OCI-LY7 (cell line): ENCODE measurements at regions not wholly inside any gene's neighbourhood (a gene's known extent, or its start where the extent isn't known, plus 50 kb on each side); places are given as distances from the start of the nearest gene placed in this dataset.

Experiments used
- BruUV-seq: library from RNA; stranded (reverse); fragments of 400-500 nt; replicated peaks from 2 replicates; lab custom pipeline; 2021; lab: Mats Ljungman, UMichigan
- CTCF ChIA-PET: fragments of 300-600 bp; sonication (Branson Sonifier 250); formaldehyde crosslinking; loops from one replicate; lab custom pipeline; 2022; ENCODE audit warnings: antibody characterized with exemption; ENCODE audit not compliant: unreplicated experiment; lab: Charles Lee
- POLR2A ChIA-PET: fragments of 300-600 bp; sonication (Branson Sonifier 250); formaldehyde crosslinking; loops from one replicate; lab custom pipeline; 2022; ENCODE audit warnings: antibody characterized with exemption; lab: Charles Lee
- DNase-seq: peaks from one replicate; pipeline ENCODE4 v3.0.0-alpha.2; 2015; ENCODE audit warnings: low spot score
- H2AFZ ChIP-seq: fragments of 200-600 bp; sonication (generic), shearing (Covaris generic); 2 replicates; pipeline ENCODE4 v1.6.1; 2014; ENCODE audit warnings: mild to moderate bottlenecking, antibody characterized with exemption, low read length, moderate library complexity
- H3K27ac ChIP-seq: fragments of 200-600 bp; sonication (generic); 2 replicates; pipeline ENCODE4 v1.5.1; 2014; ENCODE audit warnings: mixed run types, low read depth, mild to moderate bottlenecking, moderate library complexity, low read length, inconsistent platforms; ENCODE audit not compliant: poor library complexity, severe bottlenecking
- H3K36me3 ChIP-seq: fragments of 200-600 bp; sonication (generic); 2 replicates; pipeline ENCODE4 v1.6.1; 2014; ENCODE audit warnings: mild to moderate bottlenecking, antibody characterized with exemption, low read length, moderate library complexity, mixed read lengths; ENCODE audit not compliant: insufficient read depth
- H3K4me1 ChIP-seq: fragments of 200-600 bp; sonication (generic); 2 replicates; pipeline ENCODE4 v1.5.1; 2014; ENCODE audit warnings: mild to moderate bottlenecking, low read length; ENCODE audit not compliant: insufficient read depth, poor library complexity, severe bottlenecking
- H3K4me2 ChIP-seq: fragments of 200-600 bp; sonication (generic); 2 replicates; pipeline ENCODE4 v1.6.1; 2014; ENCODE audit warnings: mild to moderate bottlenecking, low read length
- H3K4me3 ChIP-seq: fragments of 200-600 bp; sonication (generic); 2 replicates; pipeline ENCODE4 v1.5.1; 2014; ENCODE audit warnings: mild to moderate bottlenecking, low read depth, low read length; ENCODE audit not compliant: poor library complexity, severe bottlenecking
- H3K79me2 ChIP-seq: fragments of 200-600 bp; sonication (generic); 2 replicates; pipeline ENCODE4 v1.6.1; 2016; ENCODE audit warnings: low read depth, mild to moderate bottlenecking, low read length, moderate library complexity, mixed read lengths; ENCODE audit not compliant: insufficient read depth
- H3K9me2 ChIP-seq: fragments of 200-600 bp; sonication (generic); 2 replicates; pipeline ENCODE4 v1.6.1; 2016; ENCODE audit warnings: mild to moderate bottlenecking, low read length, mixed read lengths; ENCODE audit not compliant: insufficient read depth
- H3K9me3 ChIP-seq: fragments of 200-600 bp; sonication (generic); 2 replicates; pipeline ENCODE4 v1.6.1; 2014; ENCODE audit warnings: mild to moderate bottlenecking, mixed run types, low read length, mixed read lengths
- H4K20me1 ChIP-seq: fragments of 200-600 bp; sonication (generic); 2 replicates; pipeline ENCODE4 v1.6.1; 2014; ENCODE audit warnings: mild to moderate bottlenecking, antibody characterized with exemption, low read length, moderate library complexity, mixed read lengths; ENCODE audit not compliant: insufficient read depth
- CTCF ChIP-seq: fragments of 200-600 bp; sonication (generic); conservative IDR thresholded peaks from 2 replicates; pipeline ENCODE4 v1.5.1; 2014; ENCODE audit warnings: mild to moderate bottlenecking, antibody characterized with exemption, low read length, moderate library complexity, mixed read lengths
- EZH2phosphoT487 ChIP-seq: fragments of 200-600 bp; sonication (generic); IDR thresholded peaks from 2 replicates; pipeline ENCODE4 v1.6.1; 2018; ENCODE audit warnings: low read depth, borderline replicate concordance, mild to moderate bottlenecking, mixed run types, antibody characterized with exemption, low read length, moderate library complexity, mixed read lengths
- intact Hi-C: fragments of 100-400 bp; cut with micrococcal nuclease; formaldehyde crosslinking; loops from one replicate; pipeline ENCODE4 v1.10.0; 2022; ENCODE audit not compliant: unreplicated experiment

- no peaks in the 10 kb centered on the region for H4K20me1 ChIP-seq
- no peak overlapping the region for H2AFZ ChIP-seq
- H3K36me3 ChIP-seq, result no peaks in the 10 kb centered on the region
- no peaks in the 10 kb centered on the region for H3K9me2 ChIP-seq
- H3K4me3 ChIP-seq, result no peak overlapping the region
- BruUV-seq, result no TSS peak
- no peaks in the 10 kb centered on the region for H3K4me1 ChIP-seq
- intact Hi-C loops, result no loop called here
- no peak for TF ChIP-seq CTCF
- POLR2A ChIA-PET, result interaction anchor here (0.5 to 1.3 kb wide), 3 partner anchors 18 to 103 kb away, joined by 3 to 5 read pairs (median 3); no protein-coding TSS in a partner anchor
- H3K79me2 ChIP-seq, result no peaks in the 10 kb centered on the region
- H3K4me2 ChIP-seq, result no peak overlapping the region
- H3K27ac ChIP-seq, result no peak overlapping the region
- no peaks in the 10 kb centered on the region for H3K9me3 ChIP-seq
- CTCF ChIA-PET, result no interaction called here
- DNase-seq, result no peak
These were observed 468.0 kb upstream of the FZD8 start for GRCh38 chr10:36110097-36110496.

- TF ChIP-seq CTCF (no peak), EZH2phosphoT487 (no peak)
- BruUV-seq, result no TSS peak
- Histone ChIP-seq H3K9me2 (no peaks in the 10 kb centered on the region), H3K4me2 (no peak overlapping the region), H3K4me1 (no peaks in the 10 kb centered on the region), H3K9me3 (no peaks in the 10 kb centered on the region), H3K79me2 (no peaks in the 10 kb centered on the region), H3K4me3 (no peak overlapping the region), H3K27ac (no peak overlapping the region), H2AFZ (no peak overlapping the region), H3K36me3 (no peaks in the 10 kb centered on the region), H4K20me1 (no peaks in the 10 kb centered on the region)
- ChIA-PET CTCF (no interaction called here), POLR2A (no interaction called here)
- intact Hi-C loops, result no loop called here
- no peak for DNase-seq
These were observed 467.4 kb upstream of the FZD8 start for GRCh38 chr10:36109399-36110023.

GRCh38 chr10:36097696-36098095 lies 455.6 kb upstream of the FZD8 start:
- no peak overlapping the region for H3K27ac ChIP-seq
- intact Hi-C loops, result no loop called here
- H2AFZ ChIP-seq, result no peak overlapping the region
- no peak for TF ChIP-seq EZH2phosphoT487
- TF ChIP-seq CTCF, result no peak
- ChIA-PET POLR2A (interaction anchor here (0.7 kb wide), 1 partner anchor 1674 kb away, joined by 3 read pairs; no protein-coding TSS in a partner anchor), CTCF (no interaction called here)
- DNase-seq, result no peak
- BruUV-seq, result no TSS peak
- H3K36me3 ChIP-seq, result no peaks in the 10 kb centered on the region
- no peaks in the 10 kb centered on the region for H3K9me3 ChIP-seq
- no peaks in the 10 kb centered on the region for H3K9me2 ChIP-seq
- no peaks in the 10 kb centered on the region for H3K79me2 ChIP-seq
- no peaks in the 10 kb centered on the region for H3K4me1 ChIP-seq
- no peak overlapping the region for H3K4me2 ChIP-seq
- no peaks in the 10 kb centered on the region for H4K20me1 ChIP-seq
- no peak overlapping the region for H3K4me3 ChIP-seq
